Astrocyte of the cerebellum (primary cell): ENCODE measurements at regions not wholly inside any gene's neighbourhood (a gene's known extent, or its start where the extent isn't known, plus 50 kb on each side); places are given as distances from the start of the nearest gene placed in this dataset.
"Not testable (repeated sequence)": the region's sequence is repeated elsewhere in the genome, so short reads cannot be mapped to it uniquely, and the experiment has no call there.

ENCODE experiments used
- DNase-seq: peaks from one replicate; pipeline ENCODE4 v3.0.0-alpha.2; 2011; ENCODE audit warnings: low read depth
- H3K4me3 ChIP-seq: 2 replicates; pipeline ENCODE4 v1.5.1; 2011; ENCODE audit warnings: mild to moderate bottlenecking, low read depth, low read length, moderate library complexity
- in situ Hi-C: cut with HindIII; loops from 2 replicates; pipeline ENCODE4 v1.10.0; 2017; ENCODE audit warnings: low sequenced_read_pairs

DNA sequence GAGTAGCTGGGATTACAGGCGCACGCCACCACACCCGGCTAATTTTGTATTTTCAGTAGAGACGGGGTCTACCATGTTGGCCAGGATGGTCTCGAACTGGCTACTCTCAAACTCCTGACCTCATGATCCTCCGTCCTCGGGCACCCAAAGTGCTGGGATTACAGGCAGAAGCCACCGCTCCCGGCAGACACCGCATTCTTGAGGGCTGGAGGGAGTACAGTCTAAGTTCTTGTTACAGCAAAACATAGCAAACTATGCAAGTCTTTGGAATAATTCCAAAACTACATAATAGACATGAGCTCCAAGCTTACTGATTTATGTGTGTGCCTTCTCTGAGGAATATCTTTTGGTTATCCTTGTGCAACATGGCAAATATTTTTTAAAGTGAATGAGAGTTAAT is 299.1 kb upstream of the ZNF658 start:
- in situ Hi-C loops, H3K4me3 ChIP-seq: not testable (repeated sequence)
- DNase-seq: peak; percentile 4

DNA sequence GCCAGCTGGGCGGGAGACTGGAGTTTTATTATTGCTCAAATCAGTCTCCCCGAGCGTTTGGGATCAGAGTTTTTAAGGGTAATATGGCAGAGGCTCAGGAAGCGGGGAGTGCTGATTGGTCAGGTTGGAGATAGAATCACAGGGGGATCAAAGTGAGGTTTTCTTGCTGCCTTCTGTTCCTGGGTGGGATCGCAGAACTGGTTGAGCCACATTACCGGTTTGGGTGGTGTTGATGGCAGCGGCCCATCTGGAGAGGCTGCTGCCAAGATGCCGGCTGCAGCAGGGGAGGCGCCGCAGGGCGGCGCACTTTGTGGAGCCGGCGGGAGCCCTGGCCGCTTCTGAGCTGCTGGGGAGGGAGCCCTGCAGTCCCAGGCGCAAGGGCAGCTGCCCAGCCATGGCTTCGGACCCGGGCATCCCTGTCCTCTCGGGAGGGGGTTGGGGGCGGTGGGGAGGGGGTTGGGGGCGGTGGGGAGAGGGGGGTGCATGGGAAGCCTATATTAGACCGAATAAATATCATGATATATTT is 268.9 kb upstream of the ZNF658 start:
- DNase-seq, in situ Hi-C loops, H3K4me3 ChIP-seq: not testable (repeated sequence)

DNA sequence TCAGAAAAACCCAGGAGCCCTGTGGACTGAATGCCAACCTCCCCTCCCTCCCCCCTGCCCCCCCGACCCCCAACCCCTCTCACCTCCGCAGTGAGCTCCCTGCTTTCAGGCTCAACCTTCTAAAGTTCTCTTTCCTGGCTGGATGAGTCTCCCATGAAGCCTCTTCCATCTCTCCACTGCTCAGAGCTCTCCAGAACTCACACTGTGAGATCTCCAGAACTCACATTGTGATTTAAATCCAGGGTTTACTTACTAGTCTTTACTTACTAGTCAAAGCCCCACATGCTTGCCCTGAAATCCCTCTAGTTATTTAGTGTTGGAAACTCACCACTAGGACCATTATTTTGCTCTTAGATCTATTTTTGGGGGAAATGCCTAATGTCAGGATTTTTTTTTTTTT is 252.8 kb upstream of the ZNF658 start:
- in situ Hi-C loops, H3K4me3 ChIP-seq, DNase-seq: not testable (repeated sequence)

DNA sequence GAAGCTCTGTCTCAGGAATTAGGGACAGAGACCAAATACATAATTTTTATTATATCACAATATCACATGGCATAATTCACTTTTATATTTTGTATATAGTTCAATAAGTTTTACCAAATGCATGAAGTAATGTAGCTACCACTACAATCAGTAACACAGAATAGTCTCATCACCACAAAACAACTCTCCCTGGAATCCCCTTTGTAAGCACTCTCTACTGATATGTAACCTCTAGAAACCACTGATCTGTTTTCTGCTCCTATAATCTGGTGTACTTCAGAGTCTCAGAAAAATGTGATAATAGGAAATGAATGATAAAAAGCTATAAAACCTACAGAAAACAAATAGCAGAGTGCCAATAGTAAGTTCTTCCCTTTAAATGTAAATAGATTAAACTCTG is 210.3 kb upstream of the ZNF658 start:
- H3K4me3 ChIP-seq, DNase-seq, in situ Hi-C loops: not testable (repeated sequence)

DNA sequence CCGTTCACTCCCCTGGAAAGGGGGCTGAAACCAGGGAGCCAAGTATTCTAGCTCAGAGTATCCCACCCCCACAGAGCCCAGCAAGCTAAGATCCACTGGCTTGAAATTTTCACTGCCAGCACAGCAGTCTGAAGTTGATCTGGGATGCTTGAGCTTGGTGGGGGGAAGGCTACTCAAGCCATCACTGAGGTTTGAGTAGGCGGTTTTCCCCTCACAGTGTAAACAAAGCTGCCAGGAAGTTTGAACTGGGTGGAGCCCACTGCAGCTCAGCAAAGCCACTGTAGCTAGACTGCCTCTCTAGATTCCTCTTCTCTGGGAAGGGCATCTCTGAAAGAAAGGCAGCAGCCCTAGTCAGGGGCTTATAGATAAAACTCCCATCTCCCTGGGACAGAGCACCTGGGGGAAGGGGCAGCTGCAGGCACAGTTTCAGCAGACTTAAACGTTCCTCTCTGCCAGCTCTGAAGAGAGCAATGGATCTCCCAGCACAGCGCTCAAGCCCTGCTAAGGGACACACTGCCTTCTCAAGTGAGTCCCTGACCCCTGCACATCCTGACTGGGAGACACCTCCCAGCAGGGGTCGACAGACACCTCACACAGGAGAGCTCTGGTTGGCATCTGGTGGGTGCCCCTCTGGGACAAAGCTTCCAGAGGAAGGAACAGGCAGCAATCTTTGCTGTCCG is 204.8 kb upstream of the ZNF658 start:
- in situ Hi-C loops, DNase-seq, H3K4me3 ChIP-seq: not testable (repeated sequence)

DNA sequence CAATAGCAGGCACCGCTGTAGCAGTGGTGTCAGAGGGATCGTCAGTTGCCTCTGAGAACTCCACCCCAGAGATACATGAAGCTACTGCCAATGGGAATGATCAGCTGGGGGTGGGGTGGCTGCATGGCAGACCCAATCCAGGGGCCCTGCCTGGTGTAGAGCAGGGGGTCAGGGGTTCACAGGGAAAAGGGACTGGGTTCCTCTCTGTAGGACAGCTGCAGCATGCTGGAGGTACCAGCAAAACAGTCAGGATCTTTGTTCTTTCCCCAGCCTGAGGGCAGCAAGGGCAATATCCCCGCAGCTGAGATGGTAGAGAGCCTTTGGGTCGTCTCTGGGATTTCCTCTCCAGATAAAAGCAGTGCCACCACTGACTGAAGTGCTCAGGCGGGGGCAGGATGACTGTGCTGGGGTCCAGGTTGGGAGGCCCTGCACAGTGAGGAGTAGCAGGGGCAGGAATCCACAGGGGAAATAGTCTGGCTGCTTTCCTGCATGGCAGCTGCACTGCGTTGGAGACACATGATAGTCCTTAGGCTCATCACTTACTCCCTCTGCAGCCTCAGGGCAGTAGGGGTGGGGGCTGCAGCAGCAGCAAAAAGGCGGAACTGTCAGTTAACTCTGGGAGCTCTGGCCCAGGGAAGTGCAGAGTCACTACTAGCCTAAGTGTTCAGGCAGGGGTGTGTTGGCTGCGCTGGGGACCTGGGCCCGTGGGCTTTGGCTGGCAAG is 203.0 kb upstream of the ZNF658 start:
- in situ Hi-C loops, H3K4me3 ChIP-seq, DNase-seq: not testable (repeated sequence)

DNA sequence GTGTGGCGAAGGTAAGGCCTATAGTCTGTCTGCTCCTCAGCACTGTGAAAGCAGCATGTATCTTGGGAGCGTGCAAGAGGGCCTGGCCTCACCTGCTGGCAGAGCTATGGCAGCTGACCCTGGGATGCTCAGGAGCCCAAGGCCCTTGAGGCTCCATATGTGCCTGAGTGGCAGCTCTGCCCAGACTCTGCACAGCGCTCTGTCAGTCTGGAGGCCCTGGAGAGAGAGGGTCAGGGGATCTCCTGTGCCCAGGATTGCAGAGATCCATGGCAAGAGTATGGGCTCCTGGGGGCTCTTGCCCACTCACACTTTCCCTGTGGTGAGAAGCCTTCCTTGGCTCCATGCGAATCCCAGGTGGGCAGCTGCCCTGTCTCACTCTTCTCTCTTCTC is 202.5 kb upstream of the ZNF658 start:
- DNase-seq, in situ Hi-C loops, H3K4me3 ChIP-seq: not testable (repeated sequence)

DNA sequence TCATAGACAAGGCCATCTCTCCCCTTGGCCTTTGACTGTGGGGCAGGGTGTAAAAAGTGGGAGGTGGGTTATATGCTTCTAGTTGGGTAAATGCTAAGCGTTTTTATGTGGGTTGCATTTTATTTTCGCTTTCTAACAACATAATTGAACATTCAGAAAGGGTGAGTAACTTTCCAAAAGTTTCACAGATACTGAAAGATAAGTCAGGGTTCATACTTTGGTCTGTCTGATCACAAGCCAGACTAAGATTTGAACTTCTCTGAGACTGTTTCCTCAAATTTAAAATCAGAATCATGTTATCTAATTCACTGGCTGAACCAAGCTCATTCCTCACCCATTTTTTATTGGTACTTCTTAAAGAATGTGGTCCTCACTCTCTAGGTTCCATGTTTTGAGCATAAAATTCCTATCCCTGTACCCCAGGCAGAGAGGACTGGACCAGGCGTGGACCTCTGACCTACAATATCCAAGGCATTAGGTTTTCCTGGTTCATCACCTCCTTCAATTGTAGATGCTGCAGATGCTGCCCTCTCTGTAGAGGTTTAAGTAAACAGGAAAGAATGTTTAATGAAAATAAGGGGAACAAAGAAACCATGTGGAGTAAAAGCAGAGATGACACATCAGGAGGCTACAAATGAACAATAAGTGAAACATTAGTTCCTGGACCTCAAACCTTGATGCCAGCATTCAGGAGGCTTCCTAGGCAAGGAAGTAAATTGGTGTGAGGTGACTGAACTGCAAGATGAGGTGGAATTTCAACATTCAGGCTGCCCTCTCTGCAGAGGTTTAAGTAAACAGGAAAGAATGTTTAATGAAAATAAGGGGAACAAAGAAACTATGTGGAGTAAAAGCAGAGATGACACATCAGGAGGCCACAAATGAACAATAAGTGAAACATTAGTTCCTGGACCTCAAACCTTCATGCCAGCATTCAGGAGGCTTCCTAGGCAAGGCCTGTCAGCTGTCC is 198.8 kb upstream of the ZNF658 start:
- in situ Hi-C loops, DNase-seq: not testable (repeated sequence)

DNA sequence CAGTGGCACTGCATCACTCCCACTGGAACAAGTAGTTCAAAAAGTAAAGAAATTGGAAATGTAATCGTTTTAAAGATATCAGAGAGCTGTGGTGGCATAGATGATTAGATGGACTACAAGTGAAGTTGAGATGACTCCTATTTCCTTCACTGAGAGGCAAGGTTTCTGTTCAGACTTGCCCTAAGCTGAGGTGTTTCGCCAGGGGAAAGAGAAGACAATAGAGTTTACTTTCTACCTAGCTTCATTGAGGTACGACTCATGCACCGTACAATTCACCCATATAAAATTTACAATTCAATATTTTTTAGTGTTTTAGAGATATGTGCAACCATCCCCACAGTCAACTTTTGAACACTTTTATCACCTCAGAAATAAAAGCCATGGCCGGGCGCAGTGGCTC is 189.0 kb upstream of the ZNF658 start:
- in situ Hi-C loops, DNase-seq, H3K4me3 ChIP-seq: not testable (repeated sequence)

More for the DNA sequence above, 198.8 kb upstream of the ZNF658 start:
- H3K4me3 ChIP-seq: not testable (repeated sequence)

DNA sequence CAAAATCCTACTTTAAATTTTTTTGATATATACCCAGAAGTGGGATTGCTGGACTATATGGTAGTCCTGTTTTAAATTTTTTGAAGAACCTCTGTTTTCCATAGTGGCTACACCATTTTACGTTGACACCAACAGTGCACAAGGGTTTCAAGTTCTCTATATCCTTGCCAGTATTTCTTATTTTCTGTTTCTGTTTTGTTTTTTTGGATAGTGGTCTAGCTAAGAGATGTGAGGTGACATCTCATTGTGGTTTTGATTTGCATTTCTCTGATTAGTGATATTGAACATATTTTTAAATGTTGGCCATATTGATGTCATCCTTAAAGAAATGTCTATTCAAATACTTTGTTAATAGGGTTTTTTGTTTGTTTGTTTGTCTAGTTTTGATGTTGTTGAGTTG is 187.7 kb upstream of the ZNF658 start:
- H3K4me3 ChIP-seq, DNase-seq, in situ Hi-C loops: not testable (repeated sequence)

DNA sequence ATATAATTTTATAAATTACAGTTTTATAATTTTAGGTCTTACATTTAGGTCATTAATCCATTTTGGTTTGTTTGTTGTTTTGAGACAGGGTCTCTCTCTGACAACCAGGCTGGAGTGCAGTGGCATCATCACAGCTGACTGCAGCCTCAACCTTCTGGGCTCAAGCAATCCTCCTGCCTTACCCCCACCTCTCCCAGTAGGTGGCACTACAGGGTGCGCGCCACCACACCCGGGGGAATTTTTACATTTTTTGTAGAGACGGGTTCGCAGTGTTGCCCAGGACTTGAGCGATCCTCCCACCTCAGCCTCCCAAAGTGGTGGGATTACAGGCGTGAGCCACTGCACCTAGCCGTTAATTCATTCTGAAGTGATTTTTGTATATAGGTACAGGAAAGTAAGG is 187.0 kb upstream of the ZNF658 start:
- H3K4me3 ChIP-seq, in situ Hi-C loops: not testable (repeated sequence)

DNA sequence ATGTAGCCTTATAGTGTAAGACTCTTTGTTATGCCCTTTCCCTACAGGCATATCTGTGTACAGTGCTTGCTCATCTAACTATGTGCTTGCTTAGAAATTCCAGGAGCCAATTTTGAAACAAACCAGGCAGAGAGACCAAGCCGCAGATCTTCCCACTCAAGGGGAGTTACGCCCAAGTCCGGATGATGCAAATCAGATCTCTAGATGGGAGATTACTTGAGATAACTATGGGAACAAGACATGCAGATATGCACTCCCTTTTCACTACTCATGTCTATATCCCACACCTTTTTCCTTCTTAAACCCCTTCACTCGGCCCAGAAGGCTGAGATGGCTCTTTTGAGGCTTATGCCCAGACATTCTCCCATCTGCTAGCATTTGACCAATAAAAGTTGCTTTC is 179.7 kb upstream of the ZNF658 start:
- DNase-seq, in situ Hi-C loops, H3K4me3 ChIP-seq: not testable (repeated sequence)

More for the DNA sequence above, 187.0 kb upstream of the ZNF658 start:
- not testable (repeated sequence) for DNase-seq

DNA sequence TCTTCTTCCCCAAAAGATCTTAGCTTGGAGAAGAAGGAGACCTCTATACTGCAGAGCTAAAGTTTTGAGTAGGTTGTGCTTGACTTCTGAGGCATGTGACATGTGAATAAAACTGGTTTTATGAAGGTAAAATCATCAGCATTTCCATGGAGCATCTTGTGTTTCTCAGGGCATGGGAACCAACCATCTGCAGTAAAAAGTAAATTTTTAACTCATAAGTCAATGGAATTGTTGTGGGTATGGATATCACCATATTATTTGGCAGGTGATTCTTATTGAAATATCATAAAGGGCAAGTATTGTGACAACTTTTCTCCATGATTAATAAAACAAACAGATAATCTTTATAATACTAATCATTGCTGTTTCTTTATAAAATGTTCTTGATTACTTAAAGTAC is 173.0 kb upstream of the ZNF658 start:
- H3K4me3 ChIP-seq, DNase-seq, in situ Hi-C loops: not testable (repeated sequence)

DNA sequence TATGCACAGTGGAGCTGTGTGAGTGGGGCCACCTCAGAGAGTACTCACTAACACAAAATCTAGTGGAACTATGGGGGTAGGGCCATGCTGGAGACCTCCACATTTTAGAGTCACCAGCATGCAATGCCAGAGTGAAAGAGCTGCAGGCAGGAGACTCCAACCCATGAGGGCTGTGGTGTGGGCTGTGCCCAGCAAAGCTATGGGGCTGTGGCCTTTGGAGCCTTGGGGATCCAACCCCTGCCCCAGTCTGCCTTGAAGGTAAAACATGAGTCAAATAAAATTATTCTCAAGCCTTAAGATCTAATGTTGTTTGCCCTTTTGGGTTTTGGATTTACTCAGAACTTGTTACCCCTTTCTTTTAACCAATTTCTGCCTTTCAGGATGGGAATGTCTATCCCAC is 163.8 kb upstream of the ZNF658 start:
- in situ Hi-C loops, H3K4me3 ChIP-seq, DNase-seq: not testable (repeated sequence)

DNA sequence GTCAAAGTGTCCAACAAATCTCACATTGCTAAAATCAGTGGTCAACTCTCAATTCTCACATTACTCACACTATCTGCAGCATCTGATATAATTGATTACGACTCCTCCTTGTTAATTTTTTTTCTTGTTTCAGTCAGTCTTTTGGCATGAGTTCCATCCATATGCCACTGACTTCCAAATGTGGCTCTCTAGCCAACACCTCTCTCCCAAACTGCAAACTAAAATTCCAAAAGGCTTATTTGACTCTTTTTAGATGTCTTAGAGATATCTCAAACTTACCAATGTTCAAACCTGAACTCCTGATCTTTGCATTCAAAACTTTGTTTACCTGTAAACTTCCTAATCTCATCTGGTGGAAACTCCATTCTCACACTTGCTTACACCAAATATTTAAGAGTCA is 162.1 kb upstream of the ZNF658 start:
- DNase-seq, H3K4me3 ChIP-seq, in situ Hi-C loops: not testable (repeated sequence)

DNA sequence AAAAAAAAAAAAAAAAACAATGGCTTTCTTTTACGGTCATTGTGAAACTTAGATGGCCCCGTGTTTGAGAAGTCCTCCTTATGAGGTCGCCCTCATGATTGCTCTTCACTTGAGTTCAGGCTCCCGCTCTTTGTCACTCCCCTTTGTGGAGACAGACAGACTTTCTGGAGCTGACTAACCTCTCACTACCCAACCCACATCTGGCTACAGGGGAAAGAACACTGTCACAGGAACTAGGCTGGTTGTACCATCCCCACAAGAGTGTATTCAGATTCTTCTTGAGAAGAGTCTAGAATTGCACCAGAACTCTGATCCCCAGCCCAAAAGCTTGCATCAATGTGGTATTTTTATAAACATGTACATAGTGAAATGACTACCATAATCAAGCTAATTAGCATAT is 160.4 kb upstream of the ZNF658 start:
- DNase-seq, in situ Hi-C loops, H3K4me3 ChIP-seq: not testable (repeated sequence)

DNA sequence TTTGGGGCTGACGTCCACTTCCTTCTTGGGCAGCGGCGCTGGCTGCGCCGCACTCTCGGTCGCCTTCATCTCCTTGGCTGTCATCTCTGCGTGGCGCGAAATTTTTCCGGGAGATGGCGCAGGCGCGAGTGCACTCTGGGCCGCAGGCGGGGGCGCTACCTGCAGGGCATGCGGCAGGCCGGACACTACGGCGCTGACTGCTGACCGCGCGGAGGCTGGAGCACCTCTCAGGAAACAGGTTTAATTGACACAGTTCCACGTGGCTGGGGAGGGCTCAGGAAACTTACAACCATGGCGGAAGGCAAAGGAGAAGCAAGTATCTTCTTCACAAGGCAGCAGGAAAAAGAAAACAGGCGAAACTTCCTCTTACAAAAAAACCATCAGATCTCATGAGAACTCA is 154.7 kb upstream of the ZNF658 start:
- H3K4me3 ChIP-seq, DNase-seq, in situ Hi-C loops: not testable (repeated sequence)
